ENCODE measurements at regions not wholly inside any gene's neighbourhood (a gene's known extent, or its start where the extent isn't known, plus 50 kb on each side); places are given as distances from the start of the nearest gene placed in this dataset.

- TF ChIP-seq CTCF (IDR thresholded peaks at IDR 0.05; ENCODE audit: low read depth, low read length) = no peak
- DNase-seq (ENCODE audit: low read depth, low spot score) = no peak
- H3K4me3 ChIP-seq (ENCODE audit: low read depth, low read length) = no peak overlapping the region
- H3K27ac ChIP-seq (ENCODE audit: low read depth, low read length) = no peak overlapping the region
- peaks cover 8% of the 10 kb centered on the region for H3K9me3 ChIP-seq (ENCODE audit: control insufficient read depth, insufficient read depth, low read length)
- CTCF ChIA-PET = no interaction called here
- H3K27me3 ChIP-seq (ENCODE audit: control insufficient read depth, insufficient read depth, low read length) = peaks cover 3% of the 10 kb centered on the region
- POLR2A ChIA-PET = no interaction called here
Observed at GRCh38 chr4:38325629-38325913, 338.4 kb upstream of the KLF3 start.

GRCh38 chr4:38326499-38326898, 337.5 kb upstream of the KLF3 start:
- POLR2A ChIA-PET = no interaction called here
- H3K27ac ChIP-seq (ENCODE audit: low read depth, low read length) = no peak overlapping the region
- H3K4me3 ChIP-seq (ENCODE audit: low read depth, low read length) = no peak overlapping the region
- H3K27me3 ChIP-seq (ENCODE audit: control insufficient read depth, insufficient read depth, low read length) = peaks cover 3% of the 10 kb centered on the region
- DNase-seq (ENCODE audit: low read depth, low spot score) = no peak
- CTCF ChIA-PET = no interaction called here
- no peak for TF ChIP-seq CTCF (IDR thresholded peaks at IDR 0.05; ENCODE audit: low read depth, low read length)
- H3K9me3 ChIP-seq (ENCODE audit: control insufficient read depth, insufficient read depth, low read length) = peaks cover 8% of the 10 kb centered on the region

DNA sequence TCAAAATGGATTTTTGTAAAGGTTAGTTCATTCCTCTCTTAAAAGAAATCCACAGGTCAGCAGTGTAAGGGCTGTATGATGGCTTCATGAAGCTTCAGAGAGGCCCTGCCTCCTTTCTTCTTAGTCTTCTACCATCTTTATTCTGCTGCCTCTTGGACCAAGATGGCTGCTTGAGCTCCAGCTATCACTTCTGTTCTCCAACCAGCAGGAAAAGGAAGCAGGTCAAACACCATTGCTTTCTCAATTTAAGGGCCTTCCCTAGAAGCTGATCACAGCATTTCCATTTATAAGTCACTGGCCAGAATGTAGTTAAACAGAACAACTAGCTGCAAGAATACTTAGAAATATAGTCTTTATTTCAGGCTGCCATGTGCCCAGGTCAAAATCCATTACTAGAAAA, 336.8 kb upstream of the KLF3 start:
- no peak for DNase-seq (ENCODE audit: low read depth, low spot score)
- H3K27ac ChIP-seq (ENCODE audit: low read depth, low read length) = no peak overlapping the region
- ChIA-PET CTCF (interaction anchor here (1.3 kb wide), 1 partner anchor 9 kb away, joined by 6 read pairs; no protein-coding TSS in a partner anchor), POLR2A (no interaction called here)
- peaks cover 3% of the 10 kb centered on the region for H3K27me3 ChIP-seq (ENCODE audit: control insufficient read depth, insufficient read depth, low read length)
- H3K4me3 ChIP-seq (ENCODE audit: low read depth, low read length) = no peak overlapping the region
- peaks cover 8% of the 10 kb centered on the region for H3K9me3 ChIP-seq (ENCODE audit: control insufficient read depth, insufficient read depth, low read length)
- TF ChIP-seq CTCF (IDR thresholded peaks at IDR 0.05; ENCODE audit: low read depth, low read length) = no peak

DNA sequence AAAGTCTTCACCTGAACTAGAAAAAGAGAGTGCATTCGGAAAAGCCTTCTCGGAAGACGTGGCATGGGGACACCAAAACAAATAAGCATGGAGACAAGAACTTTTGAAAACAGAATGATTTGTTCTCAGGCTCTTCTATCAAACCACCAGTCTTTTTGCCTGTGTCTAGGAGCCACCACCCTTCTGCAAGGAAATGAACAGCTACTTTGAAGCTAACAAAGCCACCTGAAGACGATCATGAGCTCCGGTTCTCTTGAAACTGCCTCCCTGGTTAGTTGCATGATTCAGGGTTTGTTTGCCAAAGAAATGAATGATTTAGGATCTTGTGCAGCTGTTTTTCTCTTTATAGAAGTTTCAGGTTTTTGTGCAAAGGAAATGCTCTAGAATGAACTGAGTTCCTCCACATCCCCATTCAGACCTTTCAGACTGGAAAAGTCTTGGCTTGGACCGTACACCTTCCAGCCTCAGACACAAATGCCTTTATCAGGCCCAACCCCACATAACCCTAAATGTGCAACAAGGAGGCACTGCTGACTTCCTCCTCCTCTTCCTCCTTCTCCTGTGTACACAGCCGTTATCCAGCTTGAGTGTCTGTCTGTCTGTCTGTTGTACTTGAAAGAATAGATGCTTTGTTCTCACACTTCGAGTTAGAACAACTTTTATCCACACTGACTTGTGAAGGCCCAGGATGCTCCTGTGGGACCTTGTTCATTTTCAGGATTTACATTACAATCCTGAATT, 334.8 kb upstream of the KLF3 start:
- POLR2A ChIA-PET = no interaction called here

DNA sequence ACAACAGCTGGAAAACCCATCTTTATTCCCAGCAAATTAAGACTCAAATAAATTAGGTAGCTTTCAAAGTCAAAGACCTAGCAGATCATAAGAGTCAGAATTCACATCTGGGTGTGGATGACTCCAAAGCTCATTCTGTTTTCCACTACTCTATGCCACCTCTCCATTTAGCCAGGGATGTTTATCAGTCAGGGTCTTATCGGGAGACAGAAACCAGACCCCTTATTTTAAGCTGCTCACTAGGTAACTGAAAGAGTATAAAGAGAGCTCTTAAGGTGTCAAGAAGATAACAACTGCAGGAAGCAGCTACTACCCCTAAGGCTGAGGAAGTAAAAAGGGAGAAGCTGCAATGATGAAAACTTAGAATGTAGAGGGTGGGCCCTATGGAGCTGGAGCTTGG, 333.7 kb upstream of the KLF3 start:
- Histone ChIP-seq H3K9me3 (ENCODE audit: control insufficient read depth, insufficient read depth, low read length) (peaks cover under 1% of the 10 kb centered on the region), H3K4me3 (ENCODE audit: low read depth, low read length) (no peak overlapping the region), H3K27ac (ENCODE audit: low read depth, low read length) (no peak overlapping the region), H3K27me3 (ENCODE audit: control insufficient read depth, insufficient read depth, low read length) (peaks cover 6% of the 10 kb centered on the region)
- DNase-seq (ENCODE audit: low read depth, low spot score) = no peak
- POLR2A ChIA-PET = no interaction called here
- CTCF ChIA-PET = interaction anchor here (0.6 to 1.5 kb wide), 2 partner anchors 11 to 221 kb away, joined by 3 to 11 read pairs; no protein-coding TSS in a partner anchor
- TF ChIP-seq CTCF (IDR thresholded peaks at IDR 0.05; ENCODE audit: low read depth, low read length) = no peak

More for the DNA sequence above, 334.8 kb upstream of the KLF3 start:
- no peak overlapping the region for H3K4me3 ChIP-seq (ENCODE audit: low read depth, low read length)
- TF ChIP-seq CTCF (IDR thresholded peaks at IDR 0.05; ENCODE audit: low read depth, low read length) = no peak
- H3K9me3 ChIP-seq (ENCODE audit: control insufficient read depth, insufficient read depth, low read length) = peaks cover 8% of the 10 kb centered on the region
- no peak overlapping the region for H3K27ac ChIP-seq (ENCODE audit: low read depth, low read length)
- CTCF ChIA-PET = no interaction called here
- no peak for DNase-seq (ENCODE audit: low read depth, low spot score)
- H3K27me3 ChIP-seq (ENCODE audit: control insufficient read depth, insufficient read depth, low read length) = peaks cover 6% of the 10 kb centered on the region
